Neural cell (in vitro differentiated cells): ENCODE measurements at regions not wholly inside any gene's neighbourhood (a gene's known extent, or its start where the extent isn't known, plus 50 kb on each side); places are given as distances from the start of the nearest gene placed in this dataset.
A peak's percentile ranks its signal among the peaks of the same experiment; 100 is the strongest.

Source experiments
- H2AFZ ChIP-seq: fragments of 200-600, 300-800 bp; sonication (generic), shearing (Covaris generic); 2 replicates; pipeline ENCODE4 v1.6.0; 2014; ENCODE audit warnings: low read depth, mild to moderate bottlenecking, antibody characterized with exemption, low read length, moderate library complexity
- H3F3A ChIP-seq: fragments of 200-600 bp; shearing (Covaris generic); 2 replicates; pipeline ENCODE4 v1.6.1; 2016; ENCODE audit warnings: mild to moderate bottlenecking, moderate library complexity, mixed read lengths, antibody characterized with exemption, low read length; ENCODE audit not compliant: insufficient read depth, poor library complexity, severe bottlenecking
- H3K27ac ChIP-seq: fragments of 200-600, 300-800 bp; sonication (generic), shearing (Covaris generic); 2 replicates; pipeline ENCODE4 v1.5.1; 2014; ENCODE audit warnings: mild to moderate bottlenecking, low read length, moderate library complexity
- H3K27me3 ChIP-seq: fragments of 300-800, 200-600 bp; sonication (generic), shearing (Covaris generic); 2 replicates; pipeline ENCODE4 v1.6.0; 2014; ENCODE audit warnings: mild to moderate bottlenecking, low read depth, low read length, moderate library complexity; ENCODE audit not compliant: insufficient read depth
- H3K36me3 ChIP-seq: fragments of 300-800, 200-600 bp; sonication (generic), shearing (Covaris generic); 2 replicates; pipeline ENCODE4 v1.5.1; 2014; ENCODE audit warnings: mild to moderate bottlenecking, antibody characterized with exemption, low read length, moderate library complexity; ENCODE audit not compliant: insufficient read depth
- H3K4me2 ChIP-seq: fragments of 300-800, 200-600 bp; sonication (generic), shearing (Covaris generic); 2 replicates; pipeline ENCODE4 v1.6.0; 2014; ENCODE audit warnings: mild to moderate bottlenecking, low read length
- H3K4me3 ChIP-seq: fragments of 300-800, 200-600 bp; sonication (generic), shearing (Covaris generic); 2 replicates; pipeline ENCODE4 v1.5.1; 2014; ENCODE audit warnings: mild to moderate bottlenecking, low read length, moderate library complexity
- H3K79me2 ChIP-seq: fragments of 200-600 bp; shearing (Covaris generic); replicated peaks from 2 replicates; pipeline ENCODE4 v1.6.0; 2014; ENCODE audit warnings: mild to moderate bottlenecking, low read length, moderate library complexity; ENCODE audit not compliant: insufficient read depth
- H3K9ac ChIP-seq: fragments of 300-800, 200-600 bp; sonication (generic), shearing (Covaris generic); 2 replicates; pipeline ENCODE4 v1.6.1; 2016; ENCODE audit warnings: mild to moderate bottlenecking, low read length, mixed read lengths
- H3K9me2 ChIP-seq: fragments of 200-600 bp; shearing (Covaris generic); 2 replicates; pipeline ENCODE4 v1.6.1; 2016; ENCODE audit warnings: mild to moderate bottlenecking, low read length, mixed read lengths; ENCODE audit not compliant: insufficient read depth
- H3K9me3 ChIP-seq: fragments of 200-600, 300-800 bp; sonication (generic), shearing (Covaris generic); 2 replicates; pipeline ENCODE4 v1.6.1; 2016; ENCODE audit warnings: mild to moderate bottlenecking, mixed run types, low read length, moderate library complexity, mixed read lengths
- H4K20me1 ChIP-seq: fragments of 200-600 bp; shearing (Covaris generic); 2 replicates; pipeline ENCODE4 v1.6.1; 2016; ENCODE audit warnings: mild to moderate bottlenecking, mixed run types; ENCODE audit not compliant: insufficient read depth
- EP300 ChIP-seq: fragments of 450-650 bp; conservative IDR thresholded peaks from 2 replicates; pipeline ENCODE4 v1.6.1; 2014; ENCODE audit warnings: antibody characterized with exemption, mild to moderate bottlenecking, moderate library complexity; ENCODE audit not compliant: poor library complexity, severe bottlenecking
- EZH2 ChIP-seq: fragments of 200-600, 300-800 bp; shearing (Covaris generic), sonication (generic); IDR thresholded peaks from 2 replicates; pipeline ENCODE4 v1.6.1; 2014; ENCODE audit warnings: antibody characterized with exemption, low read length, borderline replicate concordance, mild to moderate bottlenecking; ENCODE audit not compliant: insufficient read depth, poor library complexity, severe bottlenecking
- MXI1 ChIP-seq: fragments of 450-650 bp; conservative IDR thresholded peaks from 2 replicates; pipeline ENCODE4 v1.6.1; 2014; ENCODE audit warnings: antibody characterized with exemption, mild to moderate bottlenecking; ENCODE audit not compliant: poor library complexity, severe bottlenecking
- POLR2AphosphoS5 ChIP-seq: IDR thresholded peaks from 2 replicates; pipeline ENCODE4 v1.6.1; 2012
- RAD21 ChIP-seq: fragments of 450-650 bp; conservative IDR thresholded peaks from 2 replicates; pipeline ENCODE4 v1.6.1; 2014; ENCODE audit warnings: antibody characterized with exemption, mild to moderate bottlenecking, moderate library complexity
- SMC3 ChIP-seq: fragments of 450-650 bp; conservative IDR thresholded peaks from 2 replicates; pipeline ENCODE4 v1.6.1; 2014; ENCODE audit warnings: antibody characterized with exemption, mild to moderate bottlenecking, moderate library complexity; ENCODE audit not compliant: poor library complexity
- TAF1 ChIP-seq: IDR thresholded peaks from 2 replicates; pipeline ENCODE4 v1.6.1; 2012; ENCODE audit warnings: low read depth
- TF ChIP-seq, protein P1 (sequence below): IDR thresholded peaks from 2 replicates; pipeline ENCODE4 v1.6.1; 2012; ENCODE audit warnings: borderline replicate concordance
- TF ChIP-seq, protein P2 (sequence below): fragments of 450-650 bp; IDR thresholded peaks from 2 replicates; pipeline ENCODE4 v1.5.1; 2014; ENCODE audit warnings: antibody characterized with exemption, mild to moderate bottlenecking, moderate library complexity; ENCODE audit not compliant: poor library complexity, severe bottlenecking

DNA sequence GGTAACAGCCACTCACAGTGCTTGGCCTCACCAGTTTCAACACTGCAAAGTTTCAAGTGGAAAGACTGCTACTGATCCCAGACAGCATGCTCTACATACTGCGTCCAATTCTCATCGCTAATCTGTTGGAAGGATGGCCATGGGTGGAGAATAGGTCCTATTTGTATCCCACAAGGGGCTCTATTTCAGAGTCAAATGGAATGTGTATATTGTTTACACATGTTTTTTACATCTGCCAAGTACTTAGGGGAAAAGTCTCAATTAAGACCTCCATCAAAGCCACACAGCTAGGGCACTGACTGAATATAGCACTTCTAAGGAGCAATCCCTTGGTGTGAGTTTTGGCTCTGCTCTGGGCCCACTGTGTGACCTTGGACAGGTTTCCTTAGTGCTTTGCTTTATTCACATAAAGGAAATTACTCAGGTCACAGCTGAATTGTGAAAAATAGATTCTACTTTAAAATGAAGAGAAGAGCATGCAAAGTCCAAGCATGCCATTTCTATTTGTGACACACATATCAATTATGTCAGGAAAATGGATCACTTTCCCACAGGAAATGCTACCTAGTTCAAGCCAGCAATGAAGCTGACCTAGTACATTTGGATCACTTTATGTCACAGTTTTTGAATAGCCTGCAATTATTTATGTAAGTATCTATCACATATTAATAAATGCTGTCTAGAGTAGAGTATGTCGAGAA lies 112.9 kb upstream of the STK17B start:
- peak; percentile 35 for TF ChIP-seq EP300
- TF ChIP-seq, protein P1, sequence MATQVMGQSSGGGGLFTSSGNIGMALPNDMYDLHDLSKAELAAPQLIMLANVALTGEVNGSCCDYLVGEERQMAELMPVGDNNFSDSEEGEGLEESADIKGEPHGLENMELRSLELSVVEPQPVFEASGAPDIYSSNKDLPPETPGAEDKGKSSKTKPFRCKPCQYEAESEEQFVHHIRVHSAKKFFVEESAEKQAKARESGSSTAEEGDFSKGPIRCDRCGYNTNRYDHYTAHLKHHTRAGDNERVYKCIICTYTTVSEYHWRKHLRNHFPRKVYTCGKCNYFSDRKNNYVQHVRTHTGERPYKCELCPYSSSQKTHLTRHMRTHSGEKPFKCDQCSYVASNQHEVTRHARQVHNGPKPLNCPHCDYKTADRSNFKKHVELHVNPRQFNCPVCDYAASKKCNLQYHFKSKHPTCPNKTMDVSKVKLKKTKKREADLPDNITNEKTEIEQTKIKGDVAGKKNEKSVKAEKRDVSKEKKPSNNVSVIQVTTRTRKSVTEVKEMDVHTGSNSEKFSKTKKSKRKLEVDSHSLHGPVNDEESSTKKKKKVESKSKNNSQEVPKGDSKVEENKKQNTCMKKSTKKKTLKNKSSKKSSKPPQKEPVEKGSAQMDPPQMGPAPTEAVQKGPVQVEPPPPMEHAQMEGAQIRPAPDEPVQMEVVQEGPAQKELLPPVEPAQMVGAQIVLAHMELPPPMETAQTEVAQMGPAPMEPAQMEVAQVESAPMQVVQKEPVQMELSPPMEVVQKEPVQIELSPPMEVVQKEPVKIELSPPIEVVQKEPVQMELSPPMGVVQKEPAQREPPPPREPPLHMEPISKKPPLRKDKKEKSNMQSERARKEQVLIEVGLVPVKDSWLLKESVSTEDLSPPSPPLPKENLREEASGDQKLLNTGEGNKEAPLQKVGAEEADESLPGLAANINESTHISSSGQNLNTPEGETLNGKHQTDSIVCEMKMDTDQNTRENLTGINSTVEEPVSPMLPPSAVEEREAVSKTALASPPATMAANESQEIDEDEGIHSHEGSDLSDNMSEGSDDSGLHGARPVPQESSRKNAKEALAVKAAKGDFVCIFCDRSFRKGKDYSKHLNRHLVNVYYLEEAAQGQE = no peak
- no peaks in the 10 kb centered on the region for H3K27me3 ChIP-seq

DNA sequence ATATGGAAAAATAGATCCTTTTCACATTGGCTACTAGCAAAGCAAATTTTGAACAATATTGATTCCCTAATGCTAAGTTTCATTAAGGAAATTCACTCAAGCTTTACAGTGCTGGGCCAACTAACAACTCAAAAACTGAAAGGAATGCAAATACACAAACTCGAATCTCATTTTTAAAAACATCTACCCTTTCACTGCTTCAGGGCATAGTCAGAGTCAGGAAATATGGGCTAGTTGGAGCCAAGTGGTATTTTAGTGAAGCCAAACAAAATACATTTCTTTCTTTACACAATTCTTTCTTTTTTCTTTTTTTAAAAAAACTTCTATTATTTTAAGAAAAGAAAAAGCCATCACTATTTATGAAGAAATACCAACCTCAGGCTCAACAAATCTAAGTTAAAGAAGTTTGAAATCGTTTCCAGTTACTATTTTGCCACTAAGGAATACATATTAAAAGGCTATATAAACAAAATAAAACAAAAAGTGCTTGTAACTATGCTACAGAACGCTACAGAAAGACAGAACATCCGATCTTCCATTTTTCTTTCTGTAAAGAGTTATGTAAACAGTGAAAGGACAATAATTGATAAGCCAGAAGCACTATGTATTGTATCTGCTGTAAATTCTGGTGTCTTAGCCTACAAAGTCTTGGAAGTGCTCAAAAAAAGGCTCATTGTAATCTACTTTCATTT lies 113.6 kb upstream of the STK17B start:
- Histone ChIP-seq H3K9ac (no peak overlapping the region), H3K4me2 (no peak overlapping the region), H3K79me2 (no peaks in the 10 kb centered on the region), H3K36me3 (no peaks in the 10 kb centered on the region), H3K9me3 (no peaks in the 10 kb centered on the region), H3K27me3 (no peaks in the 10 kb centered on the region), H3K9me2 (no peaks in the 10 kb centered on the region), H3K4me3 (no peak overlapping the region), H2AFZ (no peak overlapping the region), H3K27ac (no peak overlapping the region), H4K20me1 (no peaks in the 10 kb centered on the region), H3F3A (no peaks in the 10 kb centered on the region)
- no peak for TF ChIP-seq RAD21
- TF ChIP-seq POLR2AphosphoS5 = no peak
- TF ChIP-seq EP300 = no peak
- TF ChIP-seq SMC3 = no peak
- TF ChIP-seq MXI1 = no peak
- TF ChIP-seq, protein P2, sequence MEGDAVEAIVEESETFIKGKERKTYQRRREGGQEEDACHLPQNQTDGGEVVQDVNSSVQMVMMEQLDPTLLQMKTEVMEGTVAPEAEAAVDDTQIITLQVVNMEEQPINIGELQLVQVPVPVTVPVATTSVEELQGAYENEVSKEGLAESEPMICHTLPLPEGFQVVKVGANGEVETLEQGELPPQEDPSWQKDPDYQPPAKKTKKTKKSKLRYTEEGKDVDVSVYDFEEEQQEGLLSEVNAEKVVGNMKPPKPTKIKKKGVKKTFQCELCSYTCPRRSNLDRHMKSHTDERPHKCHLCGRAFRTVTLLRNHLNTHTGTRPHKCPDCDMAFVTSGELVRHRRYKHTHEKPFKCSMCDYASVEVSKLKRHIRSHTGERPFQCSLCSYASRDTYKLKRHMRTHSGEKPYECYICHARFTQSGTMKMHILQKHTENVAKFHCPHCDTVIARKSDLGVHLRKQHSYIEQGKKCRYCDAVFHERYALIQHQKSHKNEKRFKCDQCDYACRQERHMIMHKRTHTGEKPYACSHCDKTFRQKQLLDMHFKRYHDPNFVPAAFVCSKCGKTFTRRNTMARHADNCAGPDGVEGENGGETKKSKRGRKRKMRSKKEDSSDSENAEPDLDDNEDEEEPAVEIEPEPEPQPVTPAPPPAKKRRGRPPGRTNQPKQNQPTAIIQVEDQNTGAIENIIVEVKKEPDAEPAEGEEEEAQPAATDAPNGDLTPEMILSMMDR = no peak
- TF ChIP-seq, protein P1 = no peak
- no peak for TF ChIP-seq TAF1
- no peak for TF ChIP-seq EZH2

More for the DNA sequence above, 112.9 kb upstream of the STK17B start:
- Histone ChIP-seq H2AFZ (no peak overlapping the region), H3K9me3 (no peaks in the 10 kb centered on the region), H3K9me2 (no peaks in the 10 kb centered on the region), H3K79me2 (no peaks in the 10 kb centered on the region), H3K4me2 (no peak overlapping the region), H3K36me3 (no peaks in the 10 kb centered on the region), H3F3A (no peaks in the 10 kb centered on the region), H4K20me1 (no peaks in the 10 kb centered on the region), H3K4me3 (no peak overlapping the region), H3K9ac (no peak overlapping the region), H3K27ac (no peak overlapping the region)
